GM18498 (cell line): ENCODE measurements at regions not wholly inside any gene's neighbourhood (a gene's known extent, or its start where the extent isn't known, plus 50 kb on each side); places are given as distances from the start of the nearest gene placed in this dataset.
"Not testable (repeated sequence)": the region's sequence is repeated elsewhere in the genome, so short reads cannot be mapped to it uniquely, and the experiment has no call there.

Experiments
- ATAC-seq: cut with Tn5 transposase; IDR thresholded peaks from one replicate; pipeline ENCODE4 v1.9.1; 2021; ENCODE audit warnings: mild to moderate bottlenecking, moderate library complexity; ENCODE audit not compliant: unreplicated experiment

- no peak for ATAC-seq
Measured at GRCh38 chr3:81198216-81198615, 563.2 kb downstream of the GBE1 start.

- ATAC-seq = no peak
Measured at GRCh38 chr3:81197386-81197785, 564.1 kb downstream of the GBE1 start.

GRCh38 chr3:81195478-81195877 lies 566.0 kb downstream of the GBE1 start:
- no peak for ATAC-seq

GRCh38 chr3:81186412-81186811 lies 575.0 kb downstream of the GBE1 start:
- no peak for ATAC-seq

- ATAC-seq = not testable (repeated sequence)
Measured at GRCh38 chr3:81182086-81182875, 579.2 kb downstream of the GBE1 start.

- ATAC-seq = no peak
Measured at GRCh38 chr3:81173514-81173913, 587.9 kb downstream of the GBE1 start.

GRCh38 chr3:81170298-81170697 lies 591.1 kb downstream of the GBE1 start:
- ATAC-seq = no peak

GRCh38 chr3:81164806-81165205 lies 596.6 kb downstream of the GBE1 start:
- no peak for ATAC-seq

- ATAC-seq = no peak
Measured at GRCh38 chr3:81161851-81162250, 599.6 kb downstream of the GBE1 start.

- no peak for ATAC-seq
Measured at GRCh38 chr3:81161100-81161499, 600.3 kb downstream of the GBE1 start.

- no peak for ATAC-seq
Measured at GRCh38 chr3:81154611-81155143, 606.8 kb downstream of the GBE1 start.

- no peak for ATAC-seq
Measured at GRCh38 chr3:81152156-81152555, 609.3 kb downstream of the GBE1 start.

- ATAC-seq = no peak
Measured at GRCh38 chr3:81132995-81133394, 628.5 kb downstream of the GBE1 start.

- no peak for ATAC-seq
Measured at GRCh38 chr3:81105789-81106488, 655.5 kb downstream of the GBE1 start.

GRCh38 chr3:81105206-81105605 lies 656.2 kb downstream of the GBE1 start:
- no peak for ATAC-seq

GRCh38 chr3:81097889-81098288 lies 663.6 kb downstream of the GBE1 start:
- no peak for ATAC-seq

- no peak for ATAC-seq
Measured at GRCh38 chr3:81095956-81096355, 665.5 kb downstream of the GBE1 start.

- no peak for ATAC-seq
Measured at GRCh38 chr3:81094986-81095385, 666.5 kb downstream of the GBE1 start.

GRCh38 chr3:81087607-81088006 lies 673.8 kb downstream of the GBE1 start:
- ATAC-seq = no peak

GRCh38 chr3:81086348-81086747 lies 675.1 kb downstream of the GBE1 start:
- no peak for ATAC-seq

GRCh38 chr3:81080608-81081007 lies 680.8 kb downstream of the GBE1 start:
- ATAC-seq = no peak

GRCh38 chr3:81072591-81072990 lies 688.9 kb downstream of the GBE1 start:
- no peak for ATAC-seq
